HG03558 (cell line): ENCODE measurements at regions not wholly inside any gene's neighbourhood (a gene's known extent, or its start where the extent isn't known, plus 50 kb on each side); places are given as distances from the start of the nearest gene placed in this dataset.

ENCODE experiments used
- ATAC-seq: cut with Tn5 transposase; IDR thresholded peaks from one replicate; pipeline ENCODE4 v1.9.1; 2021; ENCODE audit warnings: moderate number of reproducible peaks; ENCODE audit not compliant: unreplicated experiment; ENCODE audit errors: extremely low read depth

- no peak for ATAC-seq
Observed at GRCh38 chr18:25729072-25729471, 361.3 kb downstream of the SS18 start.

- no peak for ATAC-seq
Observed at GRCh38 chr18:25727281-25727985, 363.0 kb downstream of the SS18 start.

GRCh38 chr18:25726298-25726697 is 364.1 kb downstream of the SS18 start:
- ATAC-seq = no peak

DNA sequence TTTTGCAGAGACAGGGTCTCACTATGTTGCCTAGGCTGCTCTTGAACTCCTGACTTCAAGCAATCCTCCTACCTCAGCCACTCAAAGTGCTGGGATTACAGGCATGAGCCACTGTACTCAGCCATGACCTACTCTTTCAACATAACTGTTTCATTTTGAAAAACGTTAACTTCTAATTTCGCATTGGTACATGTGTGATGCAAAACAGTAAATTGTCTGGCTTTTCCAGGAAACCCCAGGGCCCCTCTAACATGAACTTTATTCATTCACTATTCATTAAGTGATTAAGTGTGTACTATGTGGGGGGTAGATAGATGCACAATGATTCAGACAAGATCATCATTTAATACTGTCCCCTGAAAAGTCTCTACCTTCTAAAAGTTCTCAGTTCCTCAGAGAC is 364.9 kb downstream of the SS18 start:
- ATAC-seq = no peak

DNA sequence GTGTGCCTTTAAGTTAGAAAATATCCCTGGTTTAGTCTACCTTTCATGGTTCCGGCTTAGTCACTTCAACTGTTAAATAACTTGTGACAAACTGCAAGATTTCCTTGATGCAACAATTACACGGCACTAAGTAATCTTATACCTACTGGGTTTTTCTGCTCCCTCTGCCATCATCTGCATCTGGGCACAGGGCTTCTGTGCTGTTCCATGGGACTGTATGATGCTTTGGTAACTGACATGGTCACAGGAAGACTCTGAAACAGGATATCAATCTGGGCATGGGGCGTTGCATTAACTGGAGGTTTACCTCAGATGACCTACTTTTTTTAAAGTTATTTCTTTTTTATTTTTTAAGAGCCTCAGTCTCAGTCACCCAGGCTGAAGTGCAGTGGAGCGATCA is 365.4 kb downstream of the SS18 start:
- ATAC-seq = no peak

- no peak for ATAC-seq
Observed at GRCh38 chr18:25724121-25724520, 366.3 kb downstream of the SS18 start.

DNA sequence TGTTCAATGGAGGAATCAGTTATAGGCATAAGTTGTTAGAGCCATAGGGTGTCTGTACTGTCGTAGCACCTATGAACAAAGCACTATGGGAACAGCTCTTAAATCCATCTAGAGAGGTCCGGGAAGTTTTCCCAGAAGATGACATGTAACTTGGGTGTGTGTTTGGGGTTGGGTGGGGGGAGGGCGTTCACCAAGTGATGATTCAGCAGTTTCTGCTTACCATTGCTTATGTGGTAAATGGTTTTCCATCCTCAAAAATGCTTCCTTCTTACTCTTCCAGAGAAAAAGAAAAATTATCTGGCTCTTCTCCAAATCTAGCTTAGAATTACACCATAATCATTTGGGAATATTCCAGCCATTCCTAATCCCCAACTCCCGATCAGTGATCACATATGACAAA is 361.1 kb upstream of the ZNF521 start:
- no peak for ATAC-seq

- no peak for ATAC-seq
Observed at GRCh38 chr18:25710981-25711380, 359.0 kb upstream of the ZNF521 start.

- no peak for ATAC-seq
Observed at GRCh38 chr18:25705650-25706049, 353.7 kb upstream of the ZNF521 start.

DNA sequence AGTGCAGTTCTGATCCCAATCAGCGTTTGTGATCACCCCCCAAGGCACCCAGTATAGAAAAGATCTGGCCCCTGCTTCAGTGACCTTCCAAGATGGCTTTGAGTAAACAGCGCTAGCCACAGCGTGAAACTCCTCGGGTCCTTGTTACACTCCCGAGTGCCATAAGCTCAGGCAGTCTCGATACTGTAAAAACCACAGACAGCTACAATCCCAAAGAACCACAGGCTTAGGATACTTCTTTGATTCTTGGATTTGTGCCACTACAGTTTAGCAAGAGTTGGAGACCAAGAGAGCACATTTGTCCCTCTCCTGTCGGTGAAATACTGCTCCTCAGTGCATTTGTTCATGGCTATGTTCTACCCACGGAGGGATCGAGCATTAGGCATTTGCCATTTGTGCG is 352.5 kb upstream of the ZNF521 start:
- ATAC-seq = no peak

DNA sequence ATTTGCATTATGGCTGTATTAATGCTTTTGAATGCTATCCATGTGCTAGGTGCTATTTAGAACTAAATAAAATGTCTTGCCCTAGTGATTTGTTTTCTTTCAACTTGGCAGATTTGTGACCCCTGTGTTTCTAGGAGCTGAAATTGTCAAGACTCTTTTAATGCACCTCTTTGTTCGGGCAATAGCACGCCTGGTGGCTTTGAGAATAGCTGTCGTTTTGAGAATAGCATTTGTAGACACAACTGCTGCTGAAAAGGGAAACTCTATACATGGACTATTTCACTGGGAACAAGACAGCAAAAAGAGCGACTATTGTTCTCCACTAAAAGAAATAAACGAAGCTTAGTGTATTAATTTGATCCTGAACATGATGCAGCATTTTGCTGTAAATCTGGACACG is 352.1 kb upstream of the ZNF521 start:
- ATAC-seq = no peak

GRCh38 chr18:25701821-25702220 is 349.9 kb upstream of the ZNF521 start:
- ATAC-seq = no peak

DNA sequence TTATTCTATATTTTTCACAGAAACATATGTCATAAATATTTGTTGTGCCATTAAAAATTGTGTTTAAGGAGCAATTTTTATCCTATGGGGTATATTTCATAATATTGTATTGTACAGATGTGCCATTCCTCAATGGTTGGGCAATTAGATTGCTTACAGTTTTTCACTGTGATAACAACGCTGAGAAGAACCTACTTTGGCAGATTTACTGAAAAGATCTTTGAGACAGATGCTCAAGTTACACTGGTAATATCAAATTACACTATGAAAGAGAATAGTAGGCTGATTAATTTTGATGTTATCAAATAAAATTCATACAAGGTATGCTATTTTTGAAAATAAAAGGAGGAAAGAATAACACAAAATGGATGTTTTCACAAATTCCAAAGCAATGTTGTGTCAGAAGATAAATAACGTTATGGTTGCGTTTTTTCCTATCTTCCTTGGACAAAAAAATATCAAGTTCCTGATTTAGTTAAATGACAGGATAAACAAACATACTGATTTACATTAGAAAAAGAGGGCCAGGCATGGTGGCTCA is 335.1 kb upstream of the ZNF521 start:
- ATAC-seq = no peak

DNA sequence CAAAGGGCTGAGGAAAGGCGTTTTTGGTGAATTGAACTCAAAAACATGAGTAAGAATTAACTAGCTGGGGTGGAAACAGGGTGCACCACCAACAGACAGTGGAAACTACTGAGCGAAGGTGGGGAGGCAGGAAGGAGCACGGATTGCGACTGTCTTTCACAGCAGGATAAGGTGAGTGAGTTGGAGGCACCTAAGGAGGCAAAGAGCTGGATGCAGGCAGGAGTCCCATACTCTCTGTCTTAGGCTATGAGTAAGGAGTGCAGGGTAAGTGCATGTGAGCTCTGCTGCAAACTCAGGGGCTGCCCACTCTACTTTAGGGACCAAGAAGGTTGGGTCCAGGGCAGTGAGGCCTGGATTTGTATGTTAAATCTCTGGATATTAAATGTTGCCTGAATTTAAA is 333.1 kb upstream of the ZNF521 start:
- ATAC-seq = no peak

DNA sequence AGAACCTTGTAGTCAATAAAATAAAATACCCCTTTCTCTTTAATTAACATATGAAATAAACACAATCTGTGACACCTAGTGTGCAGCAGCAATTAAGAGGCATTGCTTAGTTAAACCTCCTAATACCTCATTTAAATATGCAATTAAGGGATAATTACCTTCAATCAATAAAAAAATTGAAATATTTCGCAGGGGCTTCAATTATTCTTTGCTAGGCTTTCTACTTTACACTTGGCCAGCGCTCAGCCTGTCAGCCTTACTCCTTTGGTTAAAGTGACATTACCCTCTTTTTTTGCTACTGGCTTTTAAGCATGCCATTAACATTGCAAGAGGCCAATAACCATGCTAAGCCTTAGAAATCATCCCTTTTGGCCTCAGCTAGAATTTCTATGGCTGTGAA is 327.5 kb upstream of the ZNF521 start:
- ATAC-seq = no peak

- no peak for ATAC-seq
Observed at GRCh38 chr18:25678221-25678620, 326.3 kb upstream of the ZNF521 start.

GRCh38 chr18:25675123-25675850 is 323.3 kb upstream of the ZNF521 start:
- ATAC-seq = no peak

DNA sequence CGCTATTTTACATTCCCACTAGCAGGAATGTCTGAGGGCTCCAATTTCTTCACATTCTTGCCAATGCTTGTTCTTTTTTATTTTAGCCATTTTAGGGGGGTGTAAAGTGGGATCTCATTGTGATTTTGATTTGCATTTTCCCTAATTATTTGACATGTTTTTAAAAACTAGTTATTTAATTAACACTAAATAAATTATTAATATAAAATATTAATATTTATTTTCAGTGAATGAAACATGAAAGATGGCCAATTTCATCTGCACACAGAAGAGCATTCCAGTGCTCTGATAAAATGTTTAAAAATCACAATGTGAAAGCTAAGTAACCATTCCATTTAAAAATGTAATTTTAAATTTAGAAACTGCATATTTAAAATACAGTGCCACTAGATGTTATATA is 322.2 kb upstream of the ZNF521 start:
- no peak for ATAC-seq

- ATAC-seq = no peak
Observed at GRCh38 chr18:25672490-25672889, 320.5 kb upstream of the ZNF521 start.

GRCh38 chr18:25669741-25670140 is 317.8 kb upstream of the ZNF521 start:
- ATAC-seq = no peak

DNA sequence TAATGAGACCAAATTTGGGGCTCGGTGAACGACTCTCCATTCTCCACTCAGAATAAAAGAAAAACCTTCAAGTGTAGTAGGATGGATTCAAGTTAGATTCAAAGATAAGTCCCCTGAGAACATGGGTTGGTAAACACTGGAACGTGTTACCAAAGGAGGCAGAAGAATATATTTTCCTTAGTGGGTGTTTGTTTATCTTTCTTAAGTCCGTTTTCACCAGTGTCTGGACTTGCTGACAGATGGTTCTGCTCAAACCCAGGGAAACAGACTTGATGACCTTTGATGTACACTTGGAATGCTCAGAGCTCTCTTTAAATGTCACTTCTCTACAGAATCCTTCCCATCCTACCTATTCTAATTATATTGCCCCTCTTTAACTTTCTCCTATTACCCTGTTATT is 310.3 kb upstream of the ZNF521 start:
- no peak for ATAC-seq

- ATAC-seq = no peak
Observed at GRCh38 chr18:25661831-25662230, 309.9 kb upstream of the ZNF521 start.
